Adrenal gland (tissue), 5 donors: ENCODE measurements at regions not wholly inside any gene's neighbourhood (a gene's known extent, or its start where the extent isn't known, plus 50 kb on each side); places are given as distances from the start of the nearest gene placed in this dataset.

Experiments
- POLR2A ChIP-seq, 2 donors: fragments of 450-650 bp; IDR thresholded peaks; one replicate each; pipeline ENCODE4 v1.6.1; 2017; ENCODE audit warnings: antibody characterized with exemption in 2 of 2, mild to moderate bottlenecking in 2 of 2, moderate library complexity in 1 of 2
- TF ChIP-seq, protein P1 (sequence below), 6 experiments: fragments of 450-650 bp in 4 of 6; fragments of 200-600 bp in 2 of 6; sonication (generic) in 1 of 6; IDR thresholded peaks; 1 replicate in 5 of 6; 2 replicates in 1 of 6; pipeline versions ENCODE4 v1.5.1 to v1.8.0; 2016 to 2021; ENCODE audit warnings: antibody characterized with exemption in 6 of 6, mild to moderate bottlenecking in 2 of 6, moderate library complexity in 1 of 6
- donor health status: DM: no; HTN: no; CAD: no.

DNA sequence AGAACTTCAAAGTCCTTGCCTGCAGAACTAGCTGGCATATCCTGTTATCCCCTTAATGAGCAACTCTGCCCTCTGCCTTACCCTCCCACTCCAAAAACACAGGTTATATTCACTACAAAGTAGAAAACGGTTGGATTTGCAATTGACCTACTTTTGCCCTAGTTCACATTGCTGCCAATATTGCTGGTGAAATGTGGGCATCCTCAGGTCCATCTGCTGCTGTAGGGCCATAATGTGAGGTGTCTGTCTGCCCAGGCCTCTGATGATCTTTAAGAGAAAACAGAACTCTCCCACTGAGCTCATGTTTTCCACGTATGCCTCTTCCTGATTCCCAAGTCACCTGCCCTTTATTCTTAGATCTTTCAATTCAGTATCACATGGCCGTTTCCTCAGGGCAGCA lies 294.0 kb upstream of the CDH20 start:
- TF ChIP-seq, protein P1, sequence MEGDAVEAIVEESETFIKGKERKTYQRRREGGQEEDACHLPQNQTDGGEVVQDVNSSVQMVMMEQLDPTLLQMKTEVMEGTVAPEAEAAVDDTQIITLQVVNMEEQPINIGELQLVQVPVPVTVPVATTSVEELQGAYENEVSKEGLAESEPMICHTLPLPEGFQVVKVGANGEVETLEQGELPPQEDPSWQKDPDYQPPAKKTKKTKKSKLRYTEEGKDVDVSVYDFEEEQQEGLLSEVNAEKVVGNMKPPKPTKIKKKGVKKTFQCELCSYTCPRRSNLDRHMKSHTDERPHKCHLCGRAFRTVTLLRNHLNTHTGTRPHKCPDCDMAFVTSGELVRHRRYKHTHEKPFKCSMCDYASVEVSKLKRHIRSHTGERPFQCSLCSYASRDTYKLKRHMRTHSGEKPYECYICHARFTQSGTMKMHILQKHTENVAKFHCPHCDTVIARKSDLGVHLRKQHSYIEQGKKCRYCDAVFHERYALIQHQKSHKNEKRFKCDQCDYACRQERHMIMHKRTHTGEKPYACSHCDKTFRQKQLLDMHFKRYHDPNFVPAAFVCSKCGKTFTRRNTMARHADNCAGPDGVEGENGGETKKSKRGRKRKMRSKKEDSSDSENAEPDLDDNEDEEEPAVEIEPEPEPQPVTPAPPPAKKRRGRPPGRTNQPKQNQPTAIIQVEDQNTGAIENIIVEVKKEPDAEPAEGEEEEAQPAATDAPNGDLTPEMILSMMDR (IDR thresholded peaks at IDR 0.05), result no peak
- TF ChIP-seq POLR2A (IDR thresholded peaks at IDR 0.05), result no peak
